Myocyte (in vitro differentiated cells): ENCODE measurements at regions not wholly inside any gene's neighbourhood (a gene's known extent, or its start where the extent isn't known, plus 50 kb on each side); places are given as distances from the start of the nearest gene placed in this dataset.
"Not testable (repeated sequence)": the region's sequence is repeated elsewhere in the genome, so short reads cannot be mapped to it uniquely, and the experiment has no call there.

Experiments used
- DNase-seq: peaks from one replicate; pipeline ENCODE4 v3.0.0-alpha.2; 2012; ENCODE audit warnings: low read depth

DNA sequence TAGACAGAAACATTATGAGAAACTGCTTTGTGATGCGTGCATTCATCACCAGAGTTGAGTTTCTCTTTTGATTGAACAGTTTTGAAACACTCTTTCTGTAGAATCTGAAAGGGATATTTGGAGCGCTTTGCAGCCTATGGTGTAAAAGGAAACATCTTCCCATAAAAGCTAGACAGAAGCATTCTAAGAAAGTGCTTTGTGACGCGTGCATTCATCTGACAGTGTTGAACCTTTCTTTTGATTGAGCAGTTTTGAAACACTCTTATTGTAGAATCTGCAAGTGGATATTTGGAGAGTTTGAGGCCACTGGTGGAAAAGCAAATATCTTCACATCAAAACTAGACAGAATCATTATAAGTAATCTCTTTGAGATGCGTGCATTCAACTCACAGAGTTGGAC, 3131.6 kb downstream of the TUBA3C start:
- DNase-seq: not testable (repeated sequence)

DNA sequence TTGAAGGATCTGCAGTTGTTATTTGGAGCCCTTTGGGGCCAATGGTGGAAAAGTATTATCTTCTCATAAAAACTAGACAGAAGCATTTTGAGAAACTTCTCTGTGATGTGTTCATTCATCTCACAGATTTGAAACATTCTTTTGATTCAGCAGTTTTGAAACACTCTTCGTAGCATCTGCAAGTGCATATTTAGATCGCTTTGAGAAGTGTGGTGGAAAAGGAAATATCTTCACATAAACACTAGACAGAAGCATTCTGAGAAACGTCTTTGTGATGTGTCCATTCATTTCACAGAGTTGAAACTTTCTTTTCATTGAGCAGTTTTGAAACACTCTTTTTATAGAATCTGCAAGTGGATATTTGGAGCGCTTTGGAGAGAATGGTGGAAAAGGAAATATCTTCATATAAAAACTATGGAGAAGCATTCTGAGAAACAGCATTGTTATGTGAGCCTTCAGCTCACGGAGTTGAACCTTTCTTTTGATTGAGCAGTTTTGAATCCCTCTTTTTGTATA, 3164.1 kb downstream of the TUBA3C start:
- not testable (repeated sequence) for DNase-seq

- peak; percentile 7 for DNase-seq
Measured at GRCh38 chr13:16008271-16008670, 3173.4 kb downstream of the TUBA3C start.
